AG09319 (cell line): ENCODE measurements at regions not wholly inside any gene's neighbourhood (a gene's known extent, or its start where the extent isn't known, plus 50 kb on each side); places are given as distances from the start of the nearest gene placed in this dataset.

ENCODE experiments used
- DNase-seq: peaks from one replicate; pipeline ENCODE4 v3.0.0-alpha.2; 2010; ENCODE audit warnings: low read depth; ENCODE audit errors: extremely low read depth
- TF ChIP-seq, protein P1 (sequence below): IDR thresholded peaks from 2 replicates; pipeline ENCODE4 v1.5.1; 2011; ENCODE audit warnings: low read depth, mild to moderate bottlenecking, inconsistent platforms, low read length, moderate library complexity

DNA sequence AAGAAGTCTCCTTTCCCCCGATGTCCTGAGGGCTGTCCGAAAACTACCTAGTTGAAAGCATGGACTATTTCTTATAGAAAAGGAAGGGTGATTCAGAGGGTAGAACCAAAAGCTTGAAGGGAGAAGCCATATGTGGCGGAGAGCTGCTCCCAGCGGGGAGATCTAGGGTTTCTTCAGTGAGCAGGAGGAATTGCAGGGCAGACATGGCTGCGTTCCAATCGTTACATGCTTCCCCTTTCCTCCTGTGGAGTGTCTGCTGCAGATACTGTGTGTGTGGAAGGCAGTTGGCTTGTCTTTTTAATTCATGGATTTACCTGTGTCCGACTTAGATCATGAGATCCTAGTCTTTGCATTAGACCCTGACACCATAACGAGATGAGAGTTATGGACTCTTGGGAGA is 799.5 kb downstream of the QKI start:
- no peak for DNase-seq
- TF ChIP-seq, protein P1, sequence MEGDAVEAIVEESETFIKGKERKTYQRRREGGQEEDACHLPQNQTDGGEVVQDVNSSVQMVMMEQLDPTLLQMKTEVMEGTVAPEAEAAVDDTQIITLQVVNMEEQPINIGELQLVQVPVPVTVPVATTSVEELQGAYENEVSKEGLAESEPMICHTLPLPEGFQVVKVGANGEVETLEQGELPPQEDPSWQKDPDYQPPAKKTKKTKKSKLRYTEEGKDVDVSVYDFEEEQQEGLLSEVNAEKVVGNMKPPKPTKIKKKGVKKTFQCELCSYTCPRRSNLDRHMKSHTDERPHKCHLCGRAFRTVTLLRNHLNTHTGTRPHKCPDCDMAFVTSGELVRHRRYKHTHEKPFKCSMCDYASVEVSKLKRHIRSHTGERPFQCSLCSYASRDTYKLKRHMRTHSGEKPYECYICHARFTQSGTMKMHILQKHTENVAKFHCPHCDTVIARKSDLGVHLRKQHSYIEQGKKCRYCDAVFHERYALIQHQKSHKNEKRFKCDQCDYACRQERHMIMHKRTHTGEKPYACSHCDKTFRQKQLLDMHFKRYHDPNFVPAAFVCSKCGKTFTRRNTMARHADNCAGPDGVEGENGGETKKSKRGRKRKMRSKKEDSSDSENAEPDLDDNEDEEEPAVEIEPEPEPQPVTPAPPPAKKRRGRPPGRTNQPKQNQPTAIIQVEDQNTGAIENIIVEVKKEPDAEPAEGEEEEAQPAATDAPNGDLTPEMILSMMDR, result no peak

DNA sequence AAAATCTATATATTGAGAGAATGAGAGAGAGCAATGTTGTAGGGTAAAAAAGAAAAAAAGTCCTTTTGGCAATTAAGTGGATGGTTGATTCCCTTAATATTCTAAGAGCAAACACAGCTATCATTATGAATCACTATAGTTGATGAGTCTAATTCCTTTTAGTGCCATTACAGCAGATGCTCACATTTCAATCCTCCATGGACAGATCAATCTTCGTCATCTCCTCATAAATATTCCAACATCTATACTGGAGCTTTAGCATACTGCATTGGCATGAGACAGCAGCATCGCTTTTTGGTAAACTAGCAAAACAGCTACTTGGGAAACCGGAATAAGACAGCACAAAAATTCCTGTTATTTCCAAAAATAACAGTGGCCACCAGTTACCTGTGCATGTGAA is 796.7 kb downstream of the QKI start:
- DNase-seq, result no peak

DNA sequence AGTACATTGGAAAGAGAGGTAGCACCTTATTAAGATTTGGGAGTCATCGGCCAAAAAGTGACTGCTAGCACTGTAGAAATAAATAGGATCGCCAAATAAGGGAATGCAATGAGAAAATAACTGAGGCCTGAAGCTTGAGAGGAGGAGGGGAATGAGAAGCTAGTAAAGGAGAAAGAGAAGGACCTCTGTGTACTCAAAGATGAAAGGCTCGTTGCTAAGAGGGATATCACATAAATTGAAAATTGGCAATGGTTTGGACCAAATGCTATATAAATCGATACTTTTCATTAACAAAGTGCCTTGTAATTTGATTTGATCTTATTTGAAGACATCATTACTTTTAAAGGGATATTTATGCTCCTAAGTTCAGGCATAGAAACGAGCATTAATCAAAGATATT is 796.3 kb downstream of the QKI start:
- TF ChIP-seq, protein P1, result no peak
- DNase-seq, result no peak

More for the DNA sequence above, 796.7 kb downstream of the QKI start:
- TF ChIP-seq, protein P1, result no peak

DNA sequence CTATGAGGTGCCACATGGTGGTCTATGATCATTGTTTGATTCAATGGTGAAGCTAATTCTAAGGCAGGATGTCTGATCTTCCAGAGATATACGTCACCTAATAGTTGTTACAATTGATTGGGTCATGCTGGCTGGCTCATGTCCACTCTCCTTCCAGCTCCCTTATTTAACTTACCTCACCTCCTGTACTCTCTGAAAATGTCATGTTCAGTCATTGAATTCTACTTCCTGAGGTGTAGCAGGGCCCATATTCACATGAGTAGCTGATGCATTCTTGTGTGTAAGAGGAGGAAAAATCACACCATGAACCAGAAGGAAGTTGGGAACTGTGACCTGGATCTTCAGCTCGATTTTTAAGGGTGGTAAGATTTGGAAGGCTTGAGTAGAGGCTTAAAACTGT is 795.8 kb downstream of the QKI start:
- no peak for DNase-seq
- TF ChIP-seq, protein P1, result no peak

DNA sequence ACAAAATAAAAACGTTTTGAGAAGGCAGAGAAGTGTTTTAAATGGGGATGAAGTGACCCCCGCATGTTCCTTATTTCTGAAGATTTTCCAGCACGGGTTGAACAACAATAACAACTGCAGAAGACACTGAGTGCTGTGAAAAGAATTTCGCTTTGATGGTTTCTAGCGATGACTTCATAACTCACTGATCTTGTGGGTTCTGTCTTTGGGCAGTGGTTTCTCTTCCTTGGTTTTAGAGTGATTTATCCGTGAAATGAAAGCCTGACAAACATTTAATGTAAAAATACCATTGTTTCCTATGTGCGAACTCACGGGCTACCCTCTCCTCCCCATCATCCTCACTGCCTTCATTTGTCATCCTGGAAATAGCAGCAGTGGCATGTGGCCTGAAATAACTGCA is 793.9 kb downstream of the QKI start:
- DNase-seq, result no peak
- TF ChIP-seq, protein P1, result no peak

DNA sequence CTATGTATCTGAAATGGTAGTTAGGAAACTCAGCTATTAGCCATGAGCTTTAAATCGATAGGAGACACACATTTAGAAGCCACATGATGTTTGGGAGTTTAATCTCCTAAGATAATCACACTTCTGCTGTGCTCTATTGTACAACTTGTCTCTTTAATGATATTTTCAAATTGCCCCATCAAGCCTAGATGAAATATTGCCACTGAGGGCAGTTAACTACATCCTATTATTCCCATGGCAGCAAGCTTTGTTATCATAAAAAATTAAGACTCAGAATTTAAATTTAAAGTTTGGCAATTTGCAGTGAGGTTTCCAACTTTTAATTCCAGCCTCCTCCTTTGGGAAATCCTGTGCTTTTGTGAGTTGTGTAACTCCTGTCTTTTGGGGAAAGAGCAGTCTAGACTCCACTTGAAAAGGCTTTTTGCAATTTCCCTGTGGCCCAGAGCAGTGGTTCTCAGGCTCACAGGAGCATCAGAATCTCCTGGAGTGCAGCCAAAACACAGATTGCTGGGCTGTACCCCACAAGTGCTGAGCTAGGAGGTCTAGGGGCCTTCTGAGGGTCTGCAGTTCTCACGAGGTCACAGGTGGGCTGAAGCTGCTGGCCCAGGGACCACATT is 792.4 kb downstream of the QKI start:
- TF ChIP-seq, protein P1, result no peak
- DNase-seq, result no peak

DNA sequence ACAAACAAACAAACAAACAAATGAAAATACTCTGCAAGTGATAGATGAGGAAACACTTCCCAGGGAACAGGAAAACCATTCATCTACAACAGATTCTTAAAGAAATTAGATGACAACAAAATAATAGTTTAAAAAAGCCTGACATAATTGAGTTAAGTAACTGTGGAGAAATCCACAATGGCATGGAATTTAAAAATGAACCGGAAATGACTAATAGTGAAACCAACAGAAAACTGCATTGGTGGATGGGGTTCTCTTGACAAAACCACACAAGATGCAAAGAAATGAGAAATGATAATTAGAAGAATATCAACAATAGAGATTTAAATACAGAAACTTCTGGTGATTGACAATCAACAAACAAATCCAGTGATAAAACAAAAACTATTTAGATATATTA is 785.6 kb downstream of the QKI start:
- TF ChIP-seq, protein P1, result no peak
- no peak for DNase-seq
